ENCODE measurements at regions not wholly inside any gene's neighbourhood (a gene's known extent, or its start where the extent isn't known, plus 50 kb on each side); places are given as distances from the start of the nearest gene placed in this dataset.
"Not testable (repeated sequence)": the region's sequence is repeated elsewhere in the genome, so short reads cannot be mapped to it uniquely, and the experiment has no call there.

- no peak for TF ChIP-seq CTCF (IDR thresholded peaks at IDR 0.05)
- no peak for ATAC-seq (ENCODE audit: low FRiP score)
- DNase-seq (ENCODE audit: low spot score) = no peak
Measured at GRCh38 chr9:29575219-29575618, 2001.9 kb upstream of the C9orf72 start.

GRCh38 chr9:29588361-29588760 is 2015.1 kb upstream of the C9orf72 start:
- TF ChIP-seq CTCF (IDR thresholded peaks at IDR 0.05) = no peak
- ATAC-seq (ENCODE audit: low FRiP score) (no peak), DNase-seq (ENCODE audit: low spot score) (no peak)

- ATAC-seq (ENCODE audit: low FRiP score) (no peak), DNase-seq (ENCODE audit: low spot score) (no peak)
- TF ChIP-seq CTCF (IDR thresholded peaks at IDR 0.05) = no peak
Measured at GRCh38 chr9:29609282-29609681, 2036.0 kb upstream of the C9orf72 start.

GRCh38 chr9:29613773-29614172 is 2040.5 kb upstream of the C9orf72 start:
- ATAC-seq (ENCODE audit: low FRiP score) = no peak
- DNase-seq (ENCODE audit: low spot score) = no peak
- no peak for TF ChIP-seq CTCF (IDR thresholded peaks at IDR 0.05)

GRCh38 chr9:29616844-29617243 is 2043.6 kb upstream of the C9orf72 start:
- no peak for TF ChIP-seq CTCF (IDR thresholded peaks at IDR 0.05)
- ATAC-seq (ENCODE audit: low FRiP score) = no peak
- no peak for DNase-seq (ENCODE audit: low spot score)

- TF ChIP-seq CTCF (IDR thresholded peaks at IDR 0.05) = no peak
- no peak for DNase-seq (ENCODE audit: low spot score)
- no peak for ATAC-seq (ENCODE audit: low FRiP score)
Measured at GRCh38 chr9:29625292-29625731, 2052.0 kb upstream of the C9orf72 start.

- no peak for ATAC-seq (ENCODE audit: low FRiP score)
- no peak for DNase-seq (ENCODE audit: low spot score)
- no peak for TF ChIP-seq CTCF (IDR thresholded peaks at IDR 0.05)
Measured at GRCh38 chr9:29625931-29626330, 2052.7 kb upstream of the C9orf72 start.

- not testable (repeated sequence) for DNase-seq (ENCODE audit: low spot score); ATAC-seq (ENCODE audit: low FRiP score)
Measured at GRCh38 chr9:29628856-29629255, 2055.6 kb upstream of the C9orf72 start.
